IMR-90 (cell line): ENCODE measurements at regions not wholly inside any gene's neighbourhood (a gene's known extent, or its start where the extent isn't known, plus 50 kb on each side); places are given as distances from the start of the nearest gene placed in this dataset.

ENCODE experiments used
- ATAC-seq: fragments of 200-7000 bp; cut with Tn5 transposase; 2 replicates; pipeline ENCODE4 v1.9.1; 2020; ENCODE audit warnings: low read depth, mild to moderate bottlenecking, moderate library complexity
- BruUV-seq: library from RNA; stranded (reverse); fragments of 400-500 nt; replicated peaks from 2 replicates; lab custom pipeline; 2021; lab: Mats Ljungman, UMichigan
- CTCF ChIA-PET: fragments of 300-600 bp; formaldehyde crosslinking; extraction: SDS; loops from one replicate; lab custom pipeline; 2021; ENCODE audit warnings: antibody characterized with exemption; lab: Yijun Ruan, JAX
- POLR2A ChIA-PET: fragments of 300-600 bp; sonication (Branson Sonifier 250); formaldehyde crosslinking; loops from one replicate; lab custom pipeline; 2022; ENCODE audit warnings: antibody characterized with exemption; ENCODE audit not compliant: unreplicated experiment; lab: Charles Lee
- DNase-seq: peaks from one replicate; pipeline ENCODE4 v3.0.0; 2013
- H2AFZ ChIP-seq: replicated peaks from 2 replicates; pipeline ENCODE3; 2013; ENCODE audit warnings: low read length, mild to moderate bottlenecking; ENCODE audit not compliant: poor library complexity
- H2AK5ac ChIP-seq: 2 replicates; pipeline ENCODE4 v1.6.1; 2013; ENCODE audit warnings: low read depth, low read length, inconsistent platforms
- H2AK9ac ChIP-seq: replicated peaks from 2 replicates; pipeline ENCODE3; 2013; ENCODE audit warnings: mild to moderate bottlenecking, low read depth, low read length, moderate library complexity; ENCODE audit not compliant: poor library complexity
- H2BK120ac ChIP-seq: 2 replicates; pipeline ENCODE4 v1.6.1; 2013; ENCODE audit warnings: low read depth, low read length, inconsistent platforms
- H2BK15ac ChIP-seq: 3 replicates; pipeline ENCODE4 v1.6.1; 2013; ENCODE audit warnings: low read depth, low read length, inconsistent platforms
- H2BK20ac ChIP-seq: 2 replicates; pipeline ENCODE4 v1.6.1; 2013; ENCODE audit warnings: low read depth, mild to moderate bottlenecking, inconsistent platforms, low read length, moderate library complexity
- H2BK5ac ChIP-seq: 2 replicates; pipeline ENCODE4 v1.6.1; 2013; ENCODE audit warnings: mild to moderate bottlenecking, low read depth, low read length, inconsistent platforms; ENCODE audit not compliant: poor library complexity, severe bottlenecking
- H3K14ac ChIP-seq: replicated peaks from 2 replicates; pipeline ENCODE4 v1.6.1; 2013; ENCODE audit warnings: low read depth, low read length, inconsistent platforms
- H3K18ac ChIP-seq: 2 replicates; pipeline ENCODE4 v1.6.1; 2013; ENCODE audit warnings: low read depth, low read length, control low read depth
- H3K23ac ChIP-seq: 2 replicates; pipeline ENCODE4 v1.6.1; 2013; ENCODE audit warnings: low read depth, low read length, inconsistent platforms
- H3K27ac ChIP-seq: 2 replicates; pipeline ENCODE4 v1.5.1; 2013; ENCODE audit warnings: mild to moderate bottlenecking, control low read depth, low read length; ENCODE audit not compliant: insufficient read depth
- H3K27me3 ChIP-seq: 2 replicates; pipeline ENCODE4 v1.6.1; 2013; ENCODE audit warnings: low read length; ENCODE audit not compliant: control insufficient read depth, insufficient read depth
- H3K36me3 ChIP-seq: 2 replicates; pipeline ENCODE4 v1.6.1; 2013; ENCODE audit warnings: low read length, mixed read lengths; ENCODE audit not compliant: control insufficient read depth, insufficient read depth
- H3K4ac ChIP-seq: 2 replicates; pipeline ENCODE4 v1.6.1; 2013; ENCODE audit warnings: low read depth, low read length, inconsistent platforms
- H3K4me1 ChIP-seq: 2 replicates; pipeline ENCODE4 v1.6.1; 2013; ENCODE audit warnings: low read length, mixed read lengths; ENCODE audit not compliant: control insufficient read depth, insufficient read depth
- H3K4me2 ChIP-seq: 2 replicates; pipeline ENCODE4 v1.6.1; 2013; ENCODE audit warnings: low read depth, mild to moderate bottlenecking, control low read depth, low read length, moderate library complexity
- H3K4me3 ChIP-seq: 2 replicates; pipeline ENCODE4 v1.5.1; 2013; ENCODE audit warnings: low read depth, mild to moderate bottlenecking, control low read depth, low read length, moderate library complexity; ENCODE audit not compliant: insufficient read depth
- H3K56ac ChIP-seq: 2 replicates; pipeline ENCODE4 v1.6.1; 2013; ENCODE audit warnings: low read length, inconsistent platforms; ENCODE audit not compliant: insufficient read depth; ENCODE audit errors: extremely low read depth
- H3K79me1 ChIP-seq, 2 experiments: 2 replicates each; pipeline ENCODE4 v1.6.1; 2013; ENCODE audit warnings: low read length in 2 of 2, inconsistent platforms in 1 of 2, low read depth in 1 of 2
- H3K9ac ChIP-seq: 2 replicates; pipeline ENCODE4 v1.6.1; 2013; ENCODE audit warnings: low read depth, low read length, control low read depth
- H3K9me1 ChIP-seq: 2 replicates; pipeline ENCODE4 v1.6.1; 2013; ENCODE audit warnings: low read length, inconsistent platforms; ENCODE audit not compliant: insufficient read depth
- H3K9me3 ChIP-seq: 2 replicates; pipeline ENCODE4 v1.6.1; 2013; ENCODE audit warnings: low read length; ENCODE audit not compliant: control insufficient read depth, insufficient read depth
- H4K20me1 ChIP-seq: 2 replicates; pipeline ENCODE4 v1.6.1; 2013; ENCODE audit warnings: low read length, inconsistent platforms; ENCODE audit not compliant: insufficient read depth
- H4K5ac ChIP-seq: 2 replicates; pipeline ENCODE4 v1.6.1; 2013; ENCODE audit warnings: mild to moderate bottlenecking, low read depth, low read length, control low read depth
- H4K8ac ChIP-seq, 2 experiments: 2 replicates each; pipeline ENCODE4 v1.6.1; 2013; ENCODE audit warnings: low read depth in 2 of 2, low read length in 2 of 2, control low read depth in 1 of 2, inconsistent platforms in 1 of 2
- H4K91ac ChIP-seq: 2 replicates; pipeline ENCODE4 v1.6.1; 2013; ENCODE audit warnings: low read depth, low read length, inconsistent platforms; ENCODE audit not compliant: insufficient read depth
- BHLHE40 ChIP-seq: fragments of 150-350 bp; IDR thresholded peaks from 2 replicates; pipeline ENCODE4 v1.6.1; 2016; ENCODE audit warnings: mild to moderate bottlenecking, low read depth, low read length
- CEBPB ChIP-seq: IDR thresholded peaks from 2 replicates; pipeline ENCODE4 v1.6.1; 2012; ENCODE audit warnings: low read depth, low read length, improper control_type of control experiment
- CHD1 ChIP-seq: IDR thresholded peaks from 2 replicates; pipeline ENCODE4 v1.6.1; 2012; ENCODE audit warnings: low read depth, low read length, improper control_type of control experiment
- CTCF ChIP-seq: conservative IDR thresholded peaks from 2 replicates; pipeline ENCODE4 v1.5.1; 2012; ENCODE audit warnings: mild to moderate bottlenecking, low read depth, low read length, improper control_type of control experiment
- ELK1 ChIP-seq: fragments of 150-350 bp; IDR thresholded peaks from 2 replicates; pipeline ENCODE4 v1.6.1; 2016; ENCODE audit warnings: low read depth, mild to moderate bottlenecking, low read length, moderate library complexity, borderline replicate concordance
- FOS ChIP-seq: fragments of 150-350 bp; IDR thresholded peaks from 2 replicates; pipeline ENCODE4 v1.6.1; 2016; ENCODE audit warnings: low read depth, low read length
- MAFK ChIP-seq: IDR thresholded peaks from 2 replicates; pipeline ENCODE4 v1.6.1; 2012; ENCODE audit warnings: low read depth, low read length, improper control_type of control experiment
- MAZ ChIP-seq: IDR thresholded peaks from 2 replicates; pipeline ENCODE4 v1.6.1; 2012; ENCODE audit warnings: low read depth, mild to moderate bottlenecking, low read length, improper control_type of control experiment, moderate library complexity, borderline replicate concordance
- MXI1 ChIP-seq: IDR thresholded peaks from 2 replicates; pipeline ENCODE4 v1.6.1; 2012; ENCODE audit warnings: low read depth, mild to moderate bottlenecking, low read length, moderate library complexity, borderline replicate concordance
- POLR2A ChIP-seq: IDR thresholded peaks from 2 replicates; pipeline ENCODE4 v1.6.1; 2012; ENCODE audit warnings: mild to moderate bottlenecking, low read depth, low read length
- RAD21 ChIP-seq: IDR thresholded peaks from 2 replicates; pipeline ENCODE4 v1.6.1; 2012; ENCODE audit warnings: low read length, improper control_type of control experiment
- RCOR1 ChIP-seq: IDR thresholded peaks from 2 replicates; pipeline ENCODE4 v1.6.1; 2012; ENCODE audit warnings: mild to moderate bottlenecking, low read length, improper control_type of control experiment; ENCODE audit not compliant: insufficient replicate concordance
- RFX5 ChIP-seq: IDR thresholded peaks from 2 replicates; pipeline ENCODE4 v1.8.0; 2012; ENCODE audit warnings: low read depth, mild to moderate bottlenecking, low read length, moderate library complexity
- SMC3 ChIP-seq: fragments of 150-350 bp; IDR thresholded peaks from 2 replicates; pipeline ENCODE4 v1.6.1; 2016; ENCODE audit warnings: low read depth, mild to moderate bottlenecking, antibody characterized with exemption, low read length, moderate library complexity
- USF2 ChIP-seq: fragments of 150-350 bp; IDR thresholded peaks from 2 replicates; pipeline ENCODE4 v1.6.1; 2017; ENCODE audit warnings: mild to moderate bottlenecking, antibody characterized with exemption, low read length, low read depth
- WGBS, 2 experiments: methylation state at CpG; one replicate each; pipeline versions ENCODE4 v1.1.5 to v1.1.7; 2013; ENCODE audit warnings: missing lambda C conversion rate in 2 of 2; ENCODE audit not compliant: insufficient read length in 1 of 2; ENCODE audit errors: extremely low coverage in 2 of 2; 5-methylcytosine and 5-hydroxymethylcytosine counted together
- dilution Hi-C: fragments of 300-500 bp; cut with HindIII; formaldehyde crosslinking; loops from one replicate; pipeline ENCODE4 v1.14.3; 2018; ENCODE audit warnings: low sequenced_read_pairs; ENCODE audit not compliant: unreplicated experiment
- in situ Hi-C: fragments of 300-500 bp; cut with MboI; formaldehyde crosslinking; loops from 3 replicates; pipeline ENCODE4 v1.14.3; 2019; ENCODE audit warnings: low sequenced_read_pairs, inconsistent platforms, mixed read lengths
- intact Hi-C: fragments of 100-400 bp; cut with micrococcal nuclease; formaldehyde crosslinking; loops from 2 replicates; pipeline ENCODE4 v1.10.0; 2022

- Histone ChIP-seq H2AK5ac (no peak overlapping the region), H3K4me2 (no peak overlapping the region), H2AFZ (no peak overlapping the region), H2BK5ac (no peak overlapping the region), H3K18ac (no peak overlapping the region), H3K23ac (no peak overlapping the region), H3K27me3 (no peaks in the 10 kb centered on the region), H4K91ac (no peak overlapping the region), H2BK120ac (no peak overlapping the region), H3K9me3 (no peaks in the 10 kb centered on the region), H4K8ac (no peak overlapping the region), H4K20me1 (no peaks in the 10 kb centered on the region), H3K27ac (no peak overlapping the region), H2BK20ac (no peak overlapping the region), H2BK15ac (no peak overlapping the region), H3K14ac (no peak overlapping the region), H3K9me1 (no peaks in the 10 kb centered on the region), H3K36me3 (no peaks in the 10 kb centered on the region), H3K4me1 (no peaks in the 10 kb centered on the region), H4K5ac (no peak overlapping the region), H3K4ac (no peak overlapping the region), H3K9ac (no peak overlapping the region), H3K79me1 (no peaks in the 10 kb centered on the region), H3K4me3 (no peak overlapping the region), H2AK9ac (no peak overlapping the region), H3K56ac (no peak overlapping the region)
- TF ChIP-seq FOS (no peak), RCOR1 (no peak), BHLHE40 (no peak), MXI1 (no peak), MAZ (no peak), USF2 (no peak), CEBPB (no peak), MAFK (no peak), POLR2A (no peak), RFX5 (no peak), SMC3 (no peak), RAD21 (no peak), ELK1 (no peak), CHD1 (no peak), CTCF (no peak)
- ATAC-seq = no peak
- DNase-seq = no peak
- POLR2A ChIA-PET = no interaction called here
- no TSS peak for BruUV-seq
- CTCF ChIA-PET = no interaction called here
- in situ Hi-C loops = no loop called here
- dilution Hi-C loops = no loop called here
- intact Hi-C loops = no loop called here
- no CpG with 5 or more reads among the region's 1 CpG for WGBS, 2 experiments
These were observed 331.9 kb downstream of the OMA1 start for GRCh38 chr1:58214674-58215073.
